ENCODE measurements at regions not wholly inside any gene's neighbourhood (a gene's known extent, or its start where the extent isn't known, plus 50 kb on each side); places are given as distances from the start of the nearest gene placed in this dataset.

DNA sequence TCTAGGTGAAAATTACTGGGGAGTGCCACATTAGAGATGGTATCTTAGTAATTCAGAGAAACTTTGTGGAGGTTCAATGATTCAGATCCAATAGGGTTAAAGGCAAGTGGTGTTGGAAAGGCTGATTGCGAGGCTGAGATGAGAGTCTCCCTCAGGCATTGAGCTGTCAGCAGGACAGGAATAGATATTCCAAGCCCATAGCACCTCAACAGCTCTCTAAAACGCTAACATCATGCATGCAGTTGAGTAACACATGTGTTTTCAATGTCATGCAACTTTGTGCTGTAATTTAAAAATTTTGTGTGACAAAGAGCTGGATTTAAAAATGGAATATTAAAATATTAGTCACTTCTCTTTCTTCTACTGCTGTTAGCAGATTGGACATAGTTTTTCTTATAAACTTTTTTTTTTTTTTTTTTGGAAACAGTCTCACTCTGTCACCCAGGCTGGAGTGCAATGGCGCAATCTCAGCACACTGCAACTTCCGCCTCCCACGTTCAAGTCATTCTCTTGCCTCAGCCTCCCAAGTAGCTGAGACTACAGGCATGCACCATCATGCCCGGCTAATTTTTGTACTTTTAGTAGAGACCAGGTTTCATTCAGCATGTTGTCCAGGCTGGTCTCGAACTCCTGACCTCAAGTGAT, 173.5 kb upstream of the C1QTNF7 start:
- POLR2A ChIA-PET = interaction anchor here (0.5 to 1.5 kb wide), 4 partner anchors 12 to 911 kb away, joined by 3 read pairs; no protein-coding TSS in a partner anchor
- CTCF ChIA-PET = interaction anchor here (0.6 to 3.2 kb wide), 8 partner anchors 9 to 142 kb away, joined by 3 to 12 read pairs (median 4); no protein-coding TSS in a partner anchor
- Histone ChIP-seq H3K27me3 (replicated peaks in 1 of 2; ENCODE audit: control insufficient read depth in 2 of 2, insufficient read depth in 2 of 2, low read length in 1 of 2) (no peaks in the 10 kb centered on the region), H3K4me2 (ENCODE audit: control insufficient read depth, insufficient read depth) (no peak overlapping the region), H3K27ac (ENCODE audit: control insufficient read depth, insufficient read depth) (no peak overlapping the region), H3K4me3 (no peak overlapping the region), H3K36me3 (ENCODE audit: control insufficient read depth in 2 of 2, insufficient read depth in 2 of 2, low read length in 1 of 2) (no peaks in the 10 kb centered on the region), H2AFZ (ENCODE audit: control insufficient read depth, low read depth, low read length) (0 out of 2 replicates have a peak overlapping the region, but pooled peaks have one; percentile 15), H3K4me1 (ENCODE audit: control insufficient read depth, insufficient read depth, low read length) (peaks cover 6% of the 10 kb centered on the region), H3K9me3 (replicated peaks; ENCODE audit: control insufficient read depth, insufficient read depth, low read length) (no peaks in the 10 kb centered on the region), H4K20me1 (ENCODE audit: control insufficient read depth, insufficient read depth) (no peaks in the 10 kb centered on the region), H3K79me2 (ENCODE audit: control insufficient read depth, insufficient read depth, low read length) (no peaks in the 10 kb centered on the region), H3K9ac (ENCODE audit: control insufficient read depth, insufficient read depth, low read length) (no peak overlapping the region)
- BruUV-seq (replicated peaks) = no TSS peak
- DNase-seq (ENCODE audit: low read depth, low spot score) = no peak
- intact Hi-C loops (cut with micrococcal nuclease; ENCODE audit: unreplicated experiment) = no loop called here
- ATAC-seq = no peak
- SMC1A ChIA-PET (ENCODE audit: uncharacterized antibody, unreplicated experiment) = interaction anchor here (0.7 to 1.5 kb wide), 7 partner anchors 12 to 1822 kb away, joined by 3 to 7 read pairs (median 3); no protein-coding TSS in a partner anchor
- RAD21 ChIA-PET (ENCODE audit: unreplicated experiment) = no interaction called here
- WGBS (ENCODE audit: insufficient coverage, insufficient replicate concordance, low lambda C conversion rate, missing lambda C conversion rate) = 67% methylated on average over 7 of the region's 7 CpGs
- TF ChIP-seq, protein P1, sequence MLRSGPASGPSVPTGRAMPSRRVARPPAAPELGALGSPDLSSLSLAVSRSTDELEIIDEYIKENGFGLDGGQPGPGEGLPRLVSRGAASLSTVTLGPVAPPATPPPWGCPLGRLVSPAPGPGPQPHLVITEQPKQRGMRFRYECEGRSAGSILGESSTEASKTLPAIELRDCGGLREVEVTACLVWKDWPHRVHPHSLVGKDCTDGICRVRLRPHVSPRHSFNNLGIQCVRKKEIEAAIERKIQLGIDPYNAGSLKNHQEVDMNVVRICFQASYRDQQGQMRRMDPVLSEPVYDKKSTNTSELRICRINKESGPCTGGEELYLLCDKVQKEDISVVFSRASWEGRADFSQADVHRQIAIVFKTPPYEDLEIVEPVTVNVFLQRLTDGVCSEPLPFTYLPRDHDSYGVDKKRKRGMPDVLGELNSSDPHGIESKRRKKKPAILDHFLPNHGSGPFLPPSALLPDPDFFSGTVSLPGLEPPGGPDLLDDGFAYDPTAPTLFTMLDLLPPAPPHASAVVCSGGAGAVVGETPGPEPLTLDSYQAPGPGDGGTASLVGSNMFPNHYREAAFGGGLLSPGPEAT (IDR thresholded peaks at IDR 0.05; ENCODE audit: low read depth) = no peak
- TF ChIP-seq, protein P2, sequence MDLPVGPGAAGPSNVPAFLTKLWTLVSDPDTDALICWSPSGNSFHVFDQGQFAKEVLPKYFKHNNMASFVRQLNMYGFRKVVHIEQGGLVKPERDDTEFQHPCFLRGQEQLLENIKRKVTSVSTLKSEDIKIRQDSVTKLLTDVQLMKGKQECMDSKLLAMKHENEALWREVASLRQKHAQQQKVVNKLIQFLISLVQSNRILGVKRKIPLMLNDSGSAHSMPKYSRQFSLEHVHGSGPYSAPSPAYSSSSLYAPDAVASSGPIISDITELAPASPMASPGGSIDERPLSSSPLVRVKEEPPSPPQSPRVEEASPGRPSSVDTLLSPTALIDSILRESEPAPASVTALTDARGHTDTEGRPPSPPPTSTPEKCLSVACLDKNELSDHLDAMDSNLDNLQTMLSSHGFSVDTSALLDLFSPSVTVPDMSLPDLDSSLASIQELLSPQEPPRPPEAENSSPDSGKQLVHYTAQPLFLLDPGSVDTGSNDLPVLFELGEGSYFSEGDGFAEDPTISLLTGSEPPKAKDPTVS (IDR thresholded peaks at IDR 0.05; ENCODE audit: low read depth, low read length) = no peak
- TF ChIP-seq MYC (IDR thresholded peaks at IDR 0.05; ENCODE audit: insufficient read depth, insufficient read length, insufficient replicate concordance, low read length, severe bottlenecking) (no peak), RBBP5 (conservative IDR thresholded peaks at IDR 0.05) (no peak), TARDBP (IDR thresholded peaks at IDR 0.05; ENCODE audit: borderline replicate concordance) (no peak), POLR2AphosphoS5 (IDR thresholded peaks at IDR 0.05; ENCODE audit: low read length) (no peak), SREBF2 (IDR thresholded peaks at IDR 0.05; ENCODE audit: low read length) (no peak), NBN (IDR thresholded peaks at IDR 0.05) (no peak), RUNX3 (IDR thresholded peaks at IDR 0.05; ENCODE audit: low read length) (no peak), BACH1 (IDR thresholded peaks at IDR 0.05; ENCODE audit: borderline replicate concordance) (no peak), NRF1 (conservative IDR thresholded peaks at IDR 0.05; ENCODE audit: low read depth, low read length) (no peak), CREM (IDR thresholded peaks at IDR 0.05; ENCODE audit: low read depth) (no peak), SMAD5 (IDR thresholded peaks at IDR 0.05; ENCODE audit: low read depth) (no peak)
- FAIRE-seq = no peak
- in situ Hi-C loops (cut with MboI) = no loop called here
